ENCODE measurements at regions not wholly inside any gene's neighbourhood (a gene's known extent, or its start where the extent isn't known, plus 50 kb on each side); places are given as distances from the start of the nearest gene placed in this dataset.

DNA sequence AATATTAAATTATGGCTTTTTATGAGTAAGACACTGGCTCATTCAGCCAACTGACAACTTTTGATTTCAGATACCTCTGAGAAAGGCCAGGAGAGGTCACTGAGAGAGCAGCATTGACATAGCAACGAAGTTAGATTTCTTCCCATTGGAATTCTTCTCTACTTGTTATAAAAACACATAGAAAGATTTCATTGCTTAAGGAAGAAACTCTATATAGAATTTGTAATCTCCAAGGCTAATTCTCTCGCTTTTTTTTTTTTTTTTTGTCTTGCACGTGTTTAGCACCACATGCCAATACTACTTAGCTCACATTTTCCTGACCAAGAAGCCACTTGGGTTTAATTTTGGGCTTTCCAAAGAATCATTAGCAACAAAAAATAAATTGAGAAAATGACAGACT lies 233.7 kb downstream of the CALCRL start:
- H3K4me1 Mint-ChIP-seq = peaks cover 10 to 22% of the 10 kb centered on the region in 2 experiments
- no CpG with 5 or more reads among the region's 3 CpGs for WGBS (ENCODE audit: extremely low coverage, insufficient read length, low lambda C conversion rate)

More for the DNA sequence above, 233.7 kb downstream of the CALCRL start:
- Histone ChIP-seq H3T11ph (ENCODE audit: low read length) (no peak overlapping the region), H3K4me2 (ENCODE audit: insufficient read depth, insufficient read length, low read length) (no peak overlapping the region), H2BK15ac (ENCODE audit: low read depth, low read length) (no peak overlapping the region), H3K27me3 (ENCODE audit: insufficient read depth, low read length) (no peaks in the 10 kb centered on the region), H3K4me1 (ENCODE audit: insufficient read depth, low read length) (no peaks in the 10 kb centered on the region), H4K8ac (replicated peaks; ENCODE audit: insufficient read length, low read depth, low read length) (no peak overlapping the region), H3K23ac (ENCODE audit: insufficient read length, low read depth, low read length) (no peak overlapping the region), H3K27ac (ENCODE audit: insufficient read length, low read depth, low read length) (no peak overlapping the region), H2BK20ac (ENCODE audit: low read depth, low read length, poor library complexity, severe bottlenecking) (no peak overlapping the region), H3K23me2 (ENCODE audit: insufficient read length, low read depth, low read length, poor library complexity, severe bottlenecking) (no peaks in the 10 kb centered on the region), H4K5ac (ENCODE audit: insufficient read length, low read depth, low read length) (no peak overlapping the region), H3K79me2 (ENCODE audit: insufficient read depth, low read length) (no peaks in the 10 kb centered on the region), H2AFZ (ENCODE audit: low read length) (no peak overlapping the region), H3K9me3 (ENCODE audit: control insufficient read depth, low read depth, low read length) (no peaks in the 10 kb centered on the region), H2BK5ac (ENCODE audit: insufficient read length, low read length) (no peak overlapping the region), H4K91ac (ENCODE audit: insufficient read length, low read depth, low read length) (no peak overlapping the region), H3K14ac (ENCODE audit: insufficient read depth, low read length) (no peak overlapping the region), H3K56ac (ENCODE audit: insufficient read length, low read depth, low read length) (no peak overlapping the region), H2BK12ac (ENCODE audit: insufficient read length, low read depth, low read length) (no peak overlapping the region), H3K9ac (ENCODE audit: extremely low read depth, insufficient read length, low read length) (no peak overlapping the region), H3K79me1 (ENCODE audit: insufficient read depth, low read depth, low read length, poor library complexity, severe bottlenecking) (no peaks in the 10 kb centered on the region), H2BK120ac (ENCODE audit: low read depth, low read length, poor library complexity, severe bottlenecking) (no peak overlapping the region), H2AK5ac (ENCODE audit: insufficient read length, low read length) (no peak overlapping the region), H3K4ac (ENCODE audit: low read depth, low read length) (no peak overlapping the region), H3K18ac (ENCODE audit: insufficient read length, low read depth, low read length) (no peak overlapping the region), H4K20me1 (ENCODE audit: control insufficient read depth, insufficient read depth, insufficient read length) (no peaks in the 10 kb centered on the region)
- no peak for DNase-seq
- Mint-ChIP-seq H3K36me3 (ENCODE audit: insufficient read depth in 1 of 3, low read depth in 3 of 3) (peaks cover 5 to 28% (median 13%) of the 10 kb centered on the region in 3 experiments; a peak in 5 of 7 replicates), H3K4me3 (no peak overlapping the region), H3K27me3 (ENCODE audit: low read depth) (no peaks in the 10 kb centered on the region; the same call in 1 of the 2 replicates), H3K27ac (no peak overlapping the region), H3K9me3 (peaks cover 13 to 20% of the 10 kb centered on the region in 2 experiments)
- TF ChIP-seq, protein P1, sequence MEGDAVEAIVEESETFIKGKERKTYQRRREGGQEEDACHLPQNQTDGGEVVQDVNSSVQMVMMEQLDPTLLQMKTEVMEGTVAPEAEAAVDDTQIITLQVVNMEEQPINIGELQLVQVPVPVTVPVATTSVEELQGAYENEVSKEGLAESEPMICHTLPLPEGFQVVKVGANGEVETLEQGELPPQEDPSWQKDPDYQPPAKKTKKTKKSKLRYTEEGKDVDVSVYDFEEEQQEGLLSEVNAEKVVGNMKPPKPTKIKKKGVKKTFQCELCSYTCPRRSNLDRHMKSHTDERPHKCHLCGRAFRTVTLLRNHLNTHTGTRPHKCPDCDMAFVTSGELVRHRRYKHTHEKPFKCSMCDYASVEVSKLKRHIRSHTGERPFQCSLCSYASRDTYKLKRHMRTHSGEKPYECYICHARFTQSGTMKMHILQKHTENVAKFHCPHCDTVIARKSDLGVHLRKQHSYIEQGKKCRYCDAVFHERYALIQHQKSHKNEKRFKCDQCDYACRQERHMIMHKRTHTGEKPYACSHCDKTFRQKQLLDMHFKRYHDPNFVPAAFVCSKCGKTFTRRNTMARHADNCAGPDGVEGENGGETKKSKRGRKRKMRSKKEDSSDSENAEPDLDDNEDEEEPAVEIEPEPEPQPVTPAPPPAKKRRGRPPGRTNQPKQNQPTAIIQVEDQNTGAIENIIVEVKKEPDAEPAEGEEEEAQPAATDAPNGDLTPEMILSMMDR (conservative IDR thresholded peaks at IDR 0.05) = no peak
